ENCODE measurements at regions not wholly inside any gene's neighbourhood (a gene's known extent, or its start where the extent isn't known, plus 50 kb on each side); places are given as distances from the start of the nearest gene placed in this dataset.
A peak's percentile ranks its signal among the peaks of the same experiment; 100 is the strongest.

DNA sequence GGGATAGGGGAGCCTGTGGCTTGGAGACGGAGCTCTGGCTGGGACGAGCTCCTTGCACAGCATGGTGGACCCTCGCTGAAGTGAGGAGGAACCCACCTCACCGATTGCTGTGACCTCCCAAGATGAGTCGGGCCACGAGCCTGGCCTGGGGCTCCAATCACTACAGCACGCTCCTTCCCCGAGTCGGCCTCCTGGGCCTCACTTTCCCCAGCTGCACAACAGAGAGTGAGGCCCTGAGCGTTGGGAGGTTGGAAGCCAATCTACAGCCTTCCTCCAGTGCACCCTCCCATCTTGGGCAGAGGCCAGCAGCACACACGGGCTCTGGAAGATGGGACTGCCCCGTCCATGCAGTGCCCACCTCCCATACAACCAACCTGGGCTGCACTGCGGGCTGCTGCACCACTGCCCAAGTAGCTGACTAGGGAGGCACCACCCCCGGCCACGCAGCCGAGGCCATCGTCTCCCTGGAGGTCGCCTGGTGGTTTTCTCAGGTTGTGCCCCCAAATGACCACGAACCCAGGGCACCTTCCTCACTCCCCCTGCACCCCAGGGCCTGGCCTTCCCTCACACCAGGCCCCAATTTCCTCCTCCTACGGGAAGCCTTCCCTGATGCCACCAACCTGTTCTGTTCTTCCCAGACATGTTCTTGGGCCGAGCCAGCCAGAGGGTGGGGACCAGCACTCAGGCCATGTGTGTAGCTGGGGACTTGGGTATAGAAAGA is 152.3 kb upstream of the C14orf180 start:
- Histone ChIP-seq H3K4me3 (no peak overlapping the region), H3K27ac (no peak overlapping the region), H3K36me3 (no peaks in the 10 kb centered on the region), H3K9me3 (no peaks in the 10 kb centered on the region), H3K27me3 (peaks cover 0 to 6% (median 0%) of the 10 kb centered on the region in 7 donors), H3K4me1 (peaks cover 0 to 12% (median 7%) of the 10 kb centered on the region in 9 donors)
- ATAC-seq (no peak), DNase-seq (no peak)
- TF ChIP-seq, protein P1, sequence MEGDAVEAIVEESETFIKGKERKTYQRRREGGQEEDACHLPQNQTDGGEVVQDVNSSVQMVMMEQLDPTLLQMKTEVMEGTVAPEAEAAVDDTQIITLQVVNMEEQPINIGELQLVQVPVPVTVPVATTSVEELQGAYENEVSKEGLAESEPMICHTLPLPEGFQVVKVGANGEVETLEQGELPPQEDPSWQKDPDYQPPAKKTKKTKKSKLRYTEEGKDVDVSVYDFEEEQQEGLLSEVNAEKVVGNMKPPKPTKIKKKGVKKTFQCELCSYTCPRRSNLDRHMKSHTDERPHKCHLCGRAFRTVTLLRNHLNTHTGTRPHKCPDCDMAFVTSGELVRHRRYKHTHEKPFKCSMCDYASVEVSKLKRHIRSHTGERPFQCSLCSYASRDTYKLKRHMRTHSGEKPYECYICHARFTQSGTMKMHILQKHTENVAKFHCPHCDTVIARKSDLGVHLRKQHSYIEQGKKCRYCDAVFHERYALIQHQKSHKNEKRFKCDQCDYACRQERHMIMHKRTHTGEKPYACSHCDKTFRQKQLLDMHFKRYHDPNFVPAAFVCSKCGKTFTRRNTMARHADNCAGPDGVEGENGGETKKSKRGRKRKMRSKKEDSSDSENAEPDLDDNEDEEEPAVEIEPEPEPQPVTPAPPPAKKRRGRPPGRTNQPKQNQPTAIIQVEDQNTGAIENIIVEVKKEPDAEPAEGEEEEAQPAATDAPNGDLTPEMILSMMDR (IDR thresholded peaks at IDR 0.05) = no peak
- intact Hi-C loops (cut with DNase I) = no loop called here
- WGBS, 2 donors = 81 to 87% methylated on average over 21 of the region's 21 CpGs

DNA sequence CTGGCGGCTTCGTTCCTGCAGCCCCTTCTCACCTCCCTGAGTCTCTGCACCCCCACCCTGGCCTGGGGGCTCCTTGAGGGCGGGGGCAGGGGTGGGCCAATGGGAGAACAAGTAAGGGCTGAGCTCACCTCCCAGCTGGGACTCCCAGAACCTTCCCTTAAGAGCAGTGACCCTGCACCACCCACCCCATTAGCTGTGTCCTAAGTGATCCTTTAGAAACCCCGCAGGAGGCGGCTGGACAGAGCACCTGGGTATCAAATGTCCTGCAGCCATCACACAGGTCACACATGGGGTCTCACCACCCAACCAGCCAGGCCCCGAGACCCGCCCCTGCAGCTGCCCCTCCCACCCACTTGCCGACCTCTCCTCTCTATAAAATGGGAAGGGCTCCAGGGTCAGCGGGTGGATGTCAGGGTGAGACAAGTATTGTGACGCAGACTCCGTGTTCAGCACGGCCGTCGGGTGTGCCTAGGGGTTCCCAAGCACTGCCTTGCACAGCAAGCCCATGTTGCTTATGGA is 151.2 kb upstream of the C14orf180 start:
- peaks cover 0 to 4% (median 0%) of the 10 kb centered on the region in 7 donors for H3K27me3 ChIP-seq
- DNase-seq (no peak), ATAC-seq (no peak)
- H3K36me3 ChIP-seq = no peaks in the 10 kb centered on the region
- TF ChIP-seq, protein P1 (IDR thresholded peaks at IDR 0.05) = no peak
- H3K4me3 ChIP-seq = no peak overlapping the region
- intact Hi-C loops (cut with DNase I) = no loop called here
- H3K4me1 ChIP-seq = peaks cover 0 to 12% (median 7%) of the 10 kb centered on the region in 9 donors
- WGBS, 2 donors = 66 to 68% methylated on average over 14 of the region's 14 CpGs
- H3K9me3 ChIP-seq = no peaks in the 10 kb centered on the region
- H3K27ac ChIP-seq = no peak overlapping the region

DNA sequence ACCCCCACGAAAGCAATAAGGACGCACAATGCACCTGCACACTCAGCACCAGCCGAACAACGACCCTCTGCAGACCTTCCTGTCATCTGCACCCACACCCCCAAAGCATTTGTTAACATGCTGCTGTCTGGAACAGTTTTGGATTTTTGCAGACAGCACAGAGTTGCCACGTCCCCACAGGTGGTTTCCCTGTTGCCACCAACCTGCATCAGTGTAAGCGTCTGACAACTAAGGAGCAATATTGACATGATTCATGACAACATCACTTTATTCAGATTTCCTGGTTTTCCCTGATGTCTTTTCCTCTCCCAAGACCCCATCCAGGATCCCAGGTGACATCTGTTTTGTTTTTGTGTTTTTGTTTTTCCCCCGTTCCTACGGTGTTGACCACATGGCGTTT is 150.7 kb upstream of the C14orf180 start:
- Histone ChIP-seq H3K9me3 (no peaks in the 10 kb centered on the region), H3K36me3 (no peaks in the 10 kb centered on the region), H3K27me3 (peaks cover 0 to 2% (median 0%) of the 10 kb centered on the region in 7 donors), H3K4me3 (no peak overlapping the region), H3K4me1 (peaks cover 0 to 10% (median 7%) of the 10 kb centered on the region in 9 donors), H3K27ac (no peak overlapping the region)
- intact Hi-C loops (cut with DNase I) = no loop called here
- TF ChIP-seq, protein P1 (IDR thresholded peaks at IDR 0.05) = no peak
- 47 to 51% methylated on average over 9 of the region's 9 CpGs for WGBS, 2 donors
- DNase-seq (no peak), ATAC-seq (no peak)

DNA sequence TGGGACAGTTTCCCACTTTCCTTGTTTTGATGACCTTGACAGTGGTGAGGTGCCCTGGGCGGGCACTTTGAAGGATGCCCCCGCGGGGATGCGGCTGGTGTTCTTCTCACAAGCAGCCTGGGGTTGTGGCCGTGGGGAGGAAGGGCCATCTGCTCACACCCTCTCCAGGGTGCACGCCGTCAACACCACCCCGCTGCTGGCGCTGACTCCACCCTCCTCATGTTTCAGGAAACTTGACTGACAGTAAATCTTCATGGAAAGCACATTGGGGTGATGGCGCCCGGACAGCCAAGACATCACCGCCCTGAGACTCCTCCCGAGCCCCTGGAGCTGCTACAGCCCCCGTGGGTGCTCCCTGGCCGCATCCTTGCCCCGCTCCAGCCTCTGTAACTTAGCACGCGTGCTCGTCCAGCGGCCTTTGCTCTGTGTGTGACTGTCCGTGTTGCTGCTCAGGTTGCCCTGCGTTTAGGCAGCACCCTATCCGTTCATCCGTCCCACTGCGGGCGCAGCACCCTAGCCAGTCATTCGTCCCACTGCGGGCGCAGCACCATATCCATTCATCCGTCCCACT is 150.2 kb upstream of the C14orf180 start:
- Histone ChIP-seq H3K36me3 (no peaks in the 10 kb centered on the region), H3K4me1 (peaks cover 0 to 6% (median 5%) of the 10 kb centered on the region in 9 donors), H3K27me3 (no peaks in the 10 kb centered on the region), H3K4me3 (no peak overlapping the region), H3K27ac (no peak overlapping the region), H3K9me3 (no peaks in the 10 kb centered on the region)
- TF ChIP-seq, protein P1 (IDR thresholded peaks at IDR 0.05) = no peak
- intact Hi-C loops (cut with DNase I) = no loop called here
- DNase-seq (peak in 1 of 2 donors; percentile 13), ATAC-seq (no peak)
- 64 to 66% methylated on average over 30 of the region's 30 CpGs for WGBS, 2 donors

Data from heart right ventricle (tissue), 16 donors.